ENCODE measurements at regions not wholly inside any gene's neighbourhood (a gene's known extent, or its start where the extent isn't known, plus 50 kb on each side); places are given as distances from the start of the nearest gene placed in this dataset.

GRCh38 chr13:79778741-79779460 is 297.9 kb downstream of the NDFIP2 start:
- intact Hi-C loops (cut with DNase I) = loop anchor here in 9 of 10 donors (5.0 to 10.0 kb wide), 9 partner anchors 104 to 1238 kb away; partner anchors contain the start of gene SPRY2 (in 3 of the 9)
- ATAC-seq (no peak), DNase-seq (no peak)

DNA sequence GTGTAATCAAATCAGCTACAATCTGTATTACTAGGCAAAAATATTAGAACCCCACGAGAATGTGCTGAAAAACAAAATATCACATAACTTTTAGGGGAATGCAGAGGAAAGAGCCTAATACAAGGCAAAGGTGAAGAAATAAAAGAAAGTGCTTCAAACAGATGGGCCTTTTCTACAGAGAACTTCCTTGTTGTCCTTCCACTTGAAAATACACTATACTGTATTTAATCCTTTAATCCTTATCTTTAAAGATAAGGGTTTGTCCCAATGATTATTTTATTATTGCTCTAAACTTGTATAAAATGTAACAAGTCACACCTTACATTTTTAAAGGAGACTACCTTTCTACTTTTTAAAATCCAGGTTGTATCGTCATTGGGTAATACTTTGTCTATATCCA is 296.5 kb downstream of the NDFIP2 start:
- ATAC-seq (no peak), DNase-seq (no peak)
- intact Hi-C loops (cut with DNase I) = loop anchor here in 9 of 10 donors (5.0 to 10.0 kb wide), 9 partner anchors 103 to 1240 kb away; partner anchors contain the start of gene SPRY2 (in 3 of the 9)
- 88 to 93% (median 92%) methylated on average over 2 of the region's 2 CpGs for WGBS, 4 donors
- TF ChIP-seq, protein P1, sequence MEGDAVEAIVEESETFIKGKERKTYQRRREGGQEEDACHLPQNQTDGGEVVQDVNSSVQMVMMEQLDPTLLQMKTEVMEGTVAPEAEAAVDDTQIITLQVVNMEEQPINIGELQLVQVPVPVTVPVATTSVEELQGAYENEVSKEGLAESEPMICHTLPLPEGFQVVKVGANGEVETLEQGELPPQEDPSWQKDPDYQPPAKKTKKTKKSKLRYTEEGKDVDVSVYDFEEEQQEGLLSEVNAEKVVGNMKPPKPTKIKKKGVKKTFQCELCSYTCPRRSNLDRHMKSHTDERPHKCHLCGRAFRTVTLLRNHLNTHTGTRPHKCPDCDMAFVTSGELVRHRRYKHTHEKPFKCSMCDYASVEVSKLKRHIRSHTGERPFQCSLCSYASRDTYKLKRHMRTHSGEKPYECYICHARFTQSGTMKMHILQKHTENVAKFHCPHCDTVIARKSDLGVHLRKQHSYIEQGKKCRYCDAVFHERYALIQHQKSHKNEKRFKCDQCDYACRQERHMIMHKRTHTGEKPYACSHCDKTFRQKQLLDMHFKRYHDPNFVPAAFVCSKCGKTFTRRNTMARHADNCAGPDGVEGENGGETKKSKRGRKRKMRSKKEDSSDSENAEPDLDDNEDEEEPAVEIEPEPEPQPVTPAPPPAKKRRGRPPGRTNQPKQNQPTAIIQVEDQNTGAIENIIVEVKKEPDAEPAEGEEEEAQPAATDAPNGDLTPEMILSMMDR (IDR thresholded peaks at IDR 0.05) = no peak
- no peak for TF ChIP-seq POLR2A (IDR thresholded peaks at IDR 0.05)
- Histone ChIP-seq H3K4me3 (no peak overlapping the region), H3K9me3 (no peaks in the 10 kb centered on the region), H3K27ac (no peak overlapping the region), H3K27me3 (no peaks in the 10 kb centered on the region), H3K4me1 (peaks cover 0 to 32% (median 7%) of the 10 kb centered on the region in 12 donors), H3K36me3 (no peaks in the 10 kb centered on the region)

More at GRCh38 chr13:79778741-79779460, 297.9 kb downstream of the NDFIP2 start:
- no peaks in the 10 kb centered on the region for H3K36me3 ChIP-seq
- TF ChIP-seq, protein P1 (IDR thresholded peaks at IDR 0.05) = no peak
- TF ChIP-seq POLR2A (IDR thresholded peaks at IDR 0.05) = no peak
- H3K4me3 ChIP-seq = no peak overlapping the region
- 56 to 66% (median 61%) methylated on average over 4 of the region's 4 CpGs for WGBS, 4 donors
- H3K9me3 ChIP-seq = no peaks in the 10 kb centered on the region
- peak overlapping the region in 1 of 12 donors; percentile 47 for H3K27ac ChIP-seq
- no peaks in the 10 kb centered on the region for H3K27me3 ChIP-seq
- H3K4me1 ChIP-seq = peaks cover 0 to 41% (median 10%) of the 10 kb centered on the region in 12 donors

GRCh38 chr13:79776531-79777295 is 295.8 kb downstream of the NDFIP2 start:
- peaks cover 0 to 24% (median 4%) of the 10 kb centered on the region in 12 donors for H3K4me1 ChIP-seq
- TF ChIP-seq, protein P1 (IDR thresholded peaks at IDR 0.05) = no peak
- TF ChIP-seq POLR2A (IDR thresholded peaks at IDR 0.05) = no peak
- intact Hi-C loops (cut with DNase I) = loop anchor here in 9 of 10 donors (5.0 to 10.0 kb wide), 9 partner anchors 102 to 1241 kb away; partner anchors contain the start of gene SPRY2 (in 3 of the 9)
- H3K27ac ChIP-seq = no peak overlapping the region
- no peak for ATAC-seq
- no peaks in the 10 kb centered on the region for H3K27me3 ChIP-seq
- H3K36me3 ChIP-seq = no peaks in the 10 kb centered on the region
- peaks cover 0 to 7% (median 1%) of the 10 kb centered on the region in 12 donors for H3K9me3 ChIP-seq
- no peak overlapping the region for H3K4me3 ChIP-seq
- WGBS, 4 donors = 77 to 81% (median 80%) methylated on average over 3 of the region's 3 CpGs
- no peak for DNase-seq

- Histone ChIP-seq H3K4me3 (no peak overlapping the region), H3K36me3 (no peaks in the 10 kb centered on the region), H3K27ac (no peak overlapping the region), H3K9me3 (peaks cover 0 to 16% (median 7%) of the 10 kb centered on the region in 12 donors), H3K27me3 (no peaks in the 10 kb centered on the region), H3K4me1 (peaks cover 0 to 24% (median 4%) of the 10 kb centered on the region in 12 donors)
- 2 to 8% (median 4%) methylated on average over 1 of the region's 1 CpG for WGBS, 4 donors
- TF ChIP-seq, protein P1 (IDR thresholded peaks at IDR 0.05) = peak in 11 of 12 donors; percentile 44 to 75 (median 60)
- TF ChIP-seq POLR2A (IDR thresholded peaks at IDR 0.05) = no peak
- intact Hi-C loops (cut with DNase I) = loop anchor here in 9 of 10 donors (2.0 to 10.0 kb wide), 10 partner anchors 101 to 1241 kb away; partner anchors contain the start of gene SPRY2 (in 3 of the 9)
- peak in 3 of 4 donors; percentile 61 to 70 (median 69) for ATAC-seq
- DNase-seq = peak in 2 of 5 donors; percentile 17 to 37
Measured at GRCh38 chr13:79775830-79776229, 294.9 kb downstream of the NDFIP2 start.

Data from heart left ventricle (tissue), 16 donors.